T-cell (primary cell): ENCODE measurements at regions not wholly inside any gene's neighbourhood (a gene's known extent, or its start where the extent isn't known, plus 50 kb on each side); places are given as distances from the start of the nearest gene placed in this dataset.

Experiments used
- ATAC-seq, 4 experiments: fragments of 200-7000 bp in 3 of 4; fragments of 150-1000 bp in 1 of 4; cut with Tn5 transposase; replicated peaks in 1 of 4; 1 replicate in 3 of 4; 2 replicates in 1 of 4; pipeline ENCODE4 v1.10.0; 2021; ENCODE audit warnings: moderate library complexity in 3 of 4, mild to moderate bottlenecking in 2 of 4, moderate number of reproducible peaks in 1 of 4
- CTCF ChIA-PET, 2 donors: fragments of 300-600 bp; sonication (Branson Sonifier 250); formaldehyde crosslinking; loops; one replicate each; lab custom pipeline; 2022; ENCODE audit warnings: antibody characterized with exemption in 2 of 2; lab: Charles Lee
- POLR2A ChIA-PET, 2 donors: fragments of 300-600 bp; sonication (Branson Sonifier 250); formaldehyde crosslinking; loops; one replicate each; lab custom pipeline; 2022; ENCODE audit warnings: antibody characterized with exemption in 2 of 2; lab: Charles Lee
- DNase-seq, 35 experiments: peaks; one replicate each; pipeline versions ENCODE4 v3.0.0 to v3.0.0-alpha.2; 2013 to 2023
- H3K27ac ChIP-seq: one replicate; pipeline ENCODE4 v1.5.1; 2013; ENCODE audit warnings: low read length
- H3K27me3 ChIP-seq, 2 experiments: replicated peaks in 1 of 2; 1 replicate in 1 of 2; 2 replicates in 1 of 2; pipeline versions ENCODE4 v1.6.1 to v1.7.0; 2013; ENCODE audit warnings: low read length in 1 of 2, mixed read lengths in 1 of 2; ENCODE audit not compliant: control insufficient read depth in 2 of 2, insufficient read depth in 2 of 2; ENCODE audit errors: extremely low read depth in 1 of 2
- H3K36me3 ChIP-seq, 2 donors: 1 replicate in 1 of 2; 2 replicates in 1 of 2; pipeline versions ENCODE4 v1.6.1 to v1.7.0; 2013; ENCODE audit warnings: low read length in 1 of 2; ENCODE audit not compliant: control insufficient read depth in 2 of 2, insufficient read depth in 1 of 2; ENCODE audit errors: extremely low read depth in 1 of 2
- H3K4me1 ChIP-seq, 2 experiments: 1 replicate in 1 of 2; 2 replicates in 1 of 2; pipeline versions ENCODE4 v1.6.1 to v1.7.0; 2013; ENCODE audit warnings: low read length in 2 of 2, mixed read lengths in 1 of 2; ENCODE audit not compliant: insufficient read depth in 2 of 2, control insufficient read depth in 1 of 2; ENCODE audit errors: extremely low read depth in 1 of 2
- H3K4me3 ChIP-seq, 2 donors: 1 replicate in 1 of 2; 2 replicates in 1 of 2; pipeline versions ENCODE4 v1.5.1 to v1.7.0; 2013; ENCODE audit warnings: mild to moderate bottlenecking in 2 of 2, low read length in 1 of 2, moderate library complexity in 1 of 2; ENCODE audit not compliant: control insufficient read depth in 1 of 2; ENCODE audit errors: extremely low read depth in 1 of 2
- H3K9me3 ChIP-seq: 2 replicates; pipeline ENCODE4 v1.7.0; 2013
- H3K27ac Mint-ChIP-seq, 2 donors: one replicate each; pipeline ENCODE4 v1.8.0; 2020 to 2021; ENCODE audit warnings: mild to moderate bottlenecking in 2 of 2, mixed read lengths in 2 of 2
- H3K27me3 Mint-ChIP-seq, 2 donors: one replicate each; pipeline ENCODE4 v1.8.0; 2021 to 2022; ENCODE audit warnings: mixed read lengths in 2 of 2
- H3K36me3 Mint-ChIP-seq: one replicate; pipeline ENCODE4 v1.8.0; 2021; ENCODE audit warnings: mixed read lengths
- H3K4me1 Mint-ChIP-seq, 3 donors: one replicate each; pipeline ENCODE4 v1.8.0; 2020 to 2022; ENCODE audit warnings: mixed read lengths in 3 of 3, mild to moderate bottlenecking in 1 of 3
- H3K4me3 Mint-ChIP-seq, 3 donors: one replicate each; pipeline ENCODE4 v1.8.0; 2020 to 2022; ENCODE audit warnings: mild to moderate bottlenecking in 3 of 3, mixed read lengths in 3 of 3, moderate library complexity in 3 of 3
- H3K9me3 Mint-ChIP-seq, 3 donors: one replicate each; pipeline ENCODE4 v1.8.0; 2020 to 2022; ENCODE audit warnings: mixed read lengths in 3 of 3
- WGBS: methylation state at CpG from one replicate; pipeline ENCODE4 v1.1.5; 2013; ENCODE audit warnings: missing lambda C conversion rate; ENCODE audit not compliant: insufficient coverage; 5-methylcytosine and 5-hydroxymethylcytosine counted together

DNA sequence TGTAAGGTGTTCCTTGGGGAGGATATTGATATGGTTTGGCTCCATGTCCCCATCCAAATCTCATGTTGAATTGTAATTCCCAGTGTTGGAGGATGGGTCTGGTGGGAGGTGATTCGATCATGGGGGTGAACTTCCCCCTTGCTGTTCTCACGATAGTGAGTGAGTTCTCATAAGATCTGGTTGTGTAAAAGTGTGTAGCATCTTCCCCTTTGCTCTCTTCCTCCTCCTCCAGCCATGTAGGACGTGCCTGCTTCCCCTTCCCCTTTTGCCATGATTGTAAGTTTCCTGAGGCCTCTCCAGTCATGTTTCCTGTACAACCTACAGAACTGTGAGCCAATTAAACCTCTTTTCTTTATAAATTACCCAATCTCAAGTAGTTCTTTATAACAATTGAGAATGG is 458.7 kb downstream of the LPIN1 start:
- WGBS, result no CpG with 5 or more reads among the region's 3 CpGs
- Histone ChIP-seq H3K36me3 (no peaks in the 10 kb centered on the region), H3K9me3 (no peaks in the 10 kb centered on the region), H3K4me3 (no peak overlapping the region), H3K27me3 (no peaks in the 10 kb centered on the region), H3K27ac (no peak overlapping the region), H3K4me1 (no peaks in the 10 kb centered on the region)
- ATAC-seq (no peak), DNase-seq (no peak)
- H3K9me3 Mint-ChIP-seq, result peaks cover 0 to 4% (median 0%) of the 10 kb centered on the region in 3 donors
- no peaks in the 10 kb centered on the region for H3K27me3 Mint-ChIP-seq
- CTCF ChIA-PET, result no interaction called here
- H3K4me3 Mint-ChIP-seq, result no peak overlapping the region
- POLR2A ChIA-PET, result no interaction called here
- H3K36me3 Mint-ChIP-seq, result no peaks in the 10 kb centered on the region
- peaks cover 0 to 8% (median 3%) of the 10 kb centered on the region in 3 donors for H3K4me1 Mint-ChIP-seq
- no peak overlapping the region for H3K27ac Mint-ChIP-seq

DNA sequence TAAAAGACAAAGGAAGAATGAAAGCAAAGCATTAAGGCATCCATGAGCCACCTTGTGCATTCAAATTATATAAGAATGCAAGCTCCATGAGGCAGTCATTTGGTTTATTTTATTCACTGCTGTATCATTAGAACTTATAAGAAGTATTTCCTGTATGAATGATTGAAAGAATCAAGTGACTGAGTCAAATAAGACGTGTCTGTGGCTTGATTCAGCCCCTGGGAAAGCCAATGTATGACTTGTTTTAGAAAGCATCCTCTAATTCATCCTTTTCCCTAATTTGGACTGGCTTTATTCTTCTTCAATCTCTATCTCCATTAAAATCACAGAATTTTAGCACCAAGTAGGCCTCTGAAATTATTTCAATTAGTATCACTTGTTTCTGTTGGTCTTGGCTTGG is 461.1 kb downstream of the LPIN1 start:
- peaks cover 0 to 2% of the 10 kb centered on the region in 2 experiments for H3K27me3 ChIP-seq
- H3K36me3 ChIP-seq, result no peaks in the 10 kb centered on the region
- ChIA-PET CTCF (no interaction called here), POLR2A (no interaction called here)
- no peaks in the 10 kb centered on the region for H3K4me1 ChIP-seq
- no peaks in the 10 kb centered on the region for H3K27me3 Mint-ChIP-seq
- WGBS, result no CpG with 5 or more reads among the region's 1 CpG
- peaks cover 0 to 4% (median 0%) of the 10 kb centered on the region in 3 donors for H3K9me3 Mint-ChIP-seq
- DNase-seq, result no peak
- H3K27ac Mint-ChIP-seq, result no peak overlapping the region
- H3K9me3 ChIP-seq, result no peaks in the 10 kb centered on the region
- H3K27ac ChIP-seq, result no peak overlapping the region
- H3K4me1 Mint-ChIP-seq, result no peaks in the 10 kb centered on the region
- no peaks in the 10 kb centered on the region for H3K36me3 Mint-ChIP-seq
- no peak overlapping the region for H3K4me3 ChIP-seq
- no peak overlapping the region for H3K4me3 Mint-ChIP-seq
- ATAC-seq, result no peak

DNA sequence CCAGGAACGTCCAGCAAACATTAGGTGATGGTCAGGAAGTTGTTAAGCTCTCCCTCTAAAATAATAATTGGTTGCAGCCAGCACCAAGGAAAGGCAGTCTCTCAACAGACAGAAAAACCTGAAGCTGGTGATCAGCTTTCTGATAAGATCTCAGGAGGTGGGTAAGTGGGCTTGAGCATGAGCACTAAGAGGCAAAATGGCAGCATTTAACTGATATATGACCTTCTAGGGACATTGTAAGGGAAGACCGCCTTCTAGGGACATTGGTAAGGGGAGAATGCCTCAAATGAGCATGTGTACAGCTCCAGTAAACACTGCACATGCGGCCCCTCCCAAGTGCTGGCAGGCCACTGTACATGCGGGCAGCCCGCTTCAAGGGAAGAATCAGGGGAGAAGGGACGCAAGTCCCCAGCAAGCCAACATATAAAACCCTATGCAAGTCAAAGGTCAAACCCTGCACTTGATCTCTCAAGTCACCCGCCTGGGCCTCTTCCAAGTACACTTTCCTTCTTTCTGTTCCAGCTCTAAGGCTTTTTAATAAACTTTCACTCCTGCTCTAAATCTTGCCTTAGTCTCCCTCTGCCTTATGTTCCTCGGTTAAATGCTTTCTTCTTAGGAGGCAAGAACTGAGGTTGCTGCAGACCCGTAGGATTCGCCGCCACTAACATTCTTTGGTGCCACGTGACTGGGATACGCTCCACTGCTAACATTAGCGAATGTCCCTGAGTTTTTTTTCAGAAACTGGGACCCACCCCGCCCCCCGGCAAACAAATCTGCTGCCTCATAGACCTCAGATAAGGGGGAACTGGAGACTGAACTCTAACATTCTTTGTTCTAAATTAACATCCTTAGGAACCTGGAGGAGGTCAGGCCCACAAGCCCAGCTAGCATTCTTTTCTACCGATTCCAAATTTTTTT is 463.8 kb downstream of the LPIN1 start:
- Mint-ChIP-seq H3K9me3 (peaks cover 0 to under 1% (median 0%) of the 10 kb centered on the region in 3 donors), H3K36me3 (no peaks in the 10 kb centered on the region), H3K4me3 (no peak overlapping the region), H3K27ac (no peak overlapping the region), H3K4me1 (no peaks in the 10 kb centered on the region), H3K27me3 (no peaks in the 10 kb centered on the region)
- ATAC-seq (no peak), DNase-seq (no peak)
- no peaks in the 10 kb centered on the region for H3K9me3 ChIP-seq
- CTCF ChIA-PET, result interaction anchor here in 1 of 2 donors (0.6 kb wide), 1 partner anchor 11 kb away, joined by 3 read pairs; no protein-coding TSS in a partner anchor
- H3K27me3 ChIP-seq, result peaks cover 0 to 2% of the 10 kb centered on the region in 2 experiments
- no peak overlapping the region for H3K4me3 ChIP-seq
- H3K36me3 ChIP-seq, result no peaks in the 10 kb centered on the region
- no peak overlapping the region for H3K27ac ChIP-seq
- 99% methylated on average over 14 of the region's 17 CpGs for WGBS
- H3K4me1 ChIP-seq, result no peaks in the 10 kb centered on the region
- POLR2A ChIA-PET, result interaction anchor here (0.5 to 0.6 kb wide), 2 partner anchors 13 to 271 kb away, joined by 3 to 4 read pairs; no protein-coding TSS in a partner anchor

DNA sequence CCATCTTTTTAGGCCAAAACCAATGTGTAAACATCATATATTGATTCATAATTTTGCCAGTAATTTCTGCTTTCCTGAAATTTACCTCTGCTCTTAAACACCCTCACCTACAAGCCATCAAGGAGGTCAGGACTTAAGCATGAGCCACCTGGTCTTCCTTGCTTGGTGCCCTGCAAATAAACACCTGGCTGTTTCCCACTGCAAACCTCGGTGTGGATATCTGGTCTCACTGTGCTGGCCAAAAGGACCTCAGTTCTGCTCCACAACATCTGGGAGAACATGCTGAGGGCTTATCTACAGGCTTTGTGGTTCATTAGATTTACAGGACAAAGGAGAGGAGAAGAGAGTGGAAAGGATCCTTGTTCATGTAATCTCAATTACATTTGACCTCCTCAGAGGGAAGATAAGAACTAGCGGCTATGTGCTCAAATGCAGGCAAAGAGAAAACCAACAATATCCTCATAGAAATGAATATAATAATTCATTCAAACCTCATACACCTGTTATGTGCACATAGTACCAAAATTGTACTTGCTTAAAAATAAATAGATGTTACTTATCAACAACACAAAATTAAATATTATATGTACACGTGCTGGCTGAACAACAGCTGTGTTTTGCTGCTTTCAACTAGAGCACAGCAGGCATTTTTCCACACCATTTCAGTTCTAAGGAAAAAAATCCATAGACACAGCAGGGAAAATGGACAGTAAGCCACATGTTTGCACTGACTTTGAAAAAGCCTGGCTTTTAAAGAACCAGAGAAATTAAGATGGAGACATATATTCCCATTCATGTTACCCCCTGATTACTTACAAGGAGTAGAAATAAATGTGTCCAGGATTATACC is 465.1 kb downstream of the LPIN1 start:
- no peak overlapping the region for H3K27ac ChIP-seq
- H3K9me3 Mint-ChIP-seq, result no peaks in the 10 kb centered on the region

DNA sequence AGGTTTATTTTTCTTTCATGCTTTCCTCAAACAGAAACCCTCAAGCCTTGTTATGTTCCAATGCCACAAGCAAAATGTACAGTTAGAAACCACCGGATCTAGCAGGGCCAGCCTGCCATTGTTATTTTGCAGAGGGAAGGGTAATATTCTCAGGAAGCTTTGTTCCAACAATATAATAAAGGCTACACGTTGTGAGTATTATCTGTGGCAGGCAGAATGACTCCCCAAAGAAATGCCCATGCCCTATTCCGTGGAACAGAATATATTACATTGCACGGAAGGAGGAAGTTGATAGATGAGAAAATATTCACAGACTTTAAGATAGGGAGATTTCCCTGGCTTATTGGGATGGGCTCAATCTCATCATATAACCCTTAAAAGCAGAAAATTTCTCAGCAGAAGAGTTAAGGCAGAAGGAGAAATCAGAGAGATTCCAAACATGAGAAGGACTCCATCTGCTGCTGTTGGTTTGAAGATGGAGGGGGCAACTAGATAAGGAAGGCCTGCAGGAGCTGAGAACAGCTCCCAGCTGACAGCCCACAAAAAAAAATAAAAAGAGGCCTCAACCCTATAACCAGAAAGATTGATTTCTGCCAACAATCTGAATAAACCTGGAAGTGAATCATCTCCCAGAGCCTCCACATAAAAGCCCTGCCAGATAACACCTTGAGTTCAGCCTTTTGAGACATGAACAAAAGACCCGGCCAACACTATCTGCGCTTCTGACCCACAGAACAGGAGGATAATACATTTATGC is 466.6 kb downstream of the LPIN1 start:
- POLR2A ChIA-PET, result no interaction called here

More for the DNA sequence above, 465.1 kb downstream of the LPIN1 start:
- Histone ChIP-seq H3K4me1 (no peaks in the 10 kb centered on the region), H3K9me3 (no peaks in the 10 kb centered on the region), H3K4me3 (no peak overlapping the region), H3K27me3 (peaks cover 0 to 2% of the 10 kb centered on the region in 2 experiments), H3K36me3 (no peaks in the 10 kb centered on the region)
- H3K27ac Mint-ChIP-seq, result no peak overlapping the region
- ATAC-seq (no peak), DNase-seq (no peak)
- H3K4me3 Mint-ChIP-seq, result no peak overlapping the region
- ChIA-PET POLR2A (interaction anchor here (0.5 to 0.6 kb wide), 2 partner anchors 12 to 19 kb away, joined by 3 to 4 read pairs; no protein-coding TSS in a partner anchor), CTCF (no interaction called here)
- 83% methylated on average over 1 of the region's 3 CpGs for WGBS
- H3K36me3 Mint-ChIP-seq, result no peaks in the 10 kb centered on the region
- H3K4me1 Mint-ChIP-seq, result no peaks in the 10 kb centered on the region
- H3K27me3 Mint-ChIP-seq, result no peaks in the 10 kb centered on the region

DNA sequence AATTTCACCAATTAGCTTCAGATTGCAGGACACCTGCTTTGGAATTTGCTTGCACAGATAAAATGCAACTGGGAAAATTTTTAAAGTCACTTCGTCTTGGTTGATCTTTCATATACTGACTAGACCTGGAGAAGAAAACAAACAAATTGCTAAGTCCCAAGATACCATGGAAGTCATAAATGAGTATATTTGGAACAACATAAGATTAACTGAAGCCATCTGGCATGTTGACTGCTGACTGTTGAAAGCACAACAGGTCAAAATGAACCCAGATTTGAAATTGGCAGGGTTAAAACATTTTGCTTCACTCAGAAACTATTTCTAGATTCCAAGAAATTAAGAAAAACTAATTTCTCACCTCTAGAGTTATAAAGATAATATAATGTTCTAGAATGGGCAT is 470.7 kb downstream of the LPIN1 start:
- no peaks in the 10 kb centered on the region for H3K27me3 ChIP-seq
- Mint-ChIP-seq H3K4me1 (peaks cover 4 to 12% (median 5%) of the 10 kb centered on the region in 3 donors), H3K4me3 (no peak overlapping the region), H3K36me3 (no peaks in the 10 kb centered on the region), H3K27me3 (no peaks in the 10 kb centered on the region), H3K9me3 (peaks cover 0 to 4% (median 0%) of the 10 kb centered on the region in 3 donors), H3K27ac (no peak overlapping the region)
- no peak overlapping the region for H3K4me3 ChIP-seq
- H3K36me3 ChIP-seq, result no peaks in the 10 kb centered on the region
- ATAC-seq (no peak), DNase-seq (no peak)
- no CpG with 5 or more reads among the region's 1 CpG for WGBS
- no peak overlapping the region for H3K27ac ChIP-seq
- H3K9me3 ChIP-seq, result no peaks in the 10 kb centered on the region
- POLR2A ChIA-PET, result no interaction called here
- no peaks in the 10 kb centered on the region for H3K4me1 ChIP-seq
- CTCF ChIA-PET, result no interaction called here

More for the DNA sequence above, 466.6 kb downstream of the LPIN1 start:
- no CpG with 5 or more reads among the region's 6 CpGs for WGBS
- H3K27ac ChIP-seq, result no peak overlapping the region
- DNase-seq (no peak), ATAC-seq (no peak)
- Mint-ChIP-seq H3K4me1 (peaks cover 0 to 2% (median 0%) of the 10 kb centered on the region in 3 donors), H3K4me3 (no peak overlapping the region), H3K9me3 (no peaks in the 10 kb centered on the region), H3K27ac (no peak overlapping the region), H3K27me3 (no peaks in the 10 kb centered on the region), H3K36me3 (no peaks in the 10 kb centered on the region)
- H3K36me3 ChIP-seq, result no peaks in the 10 kb centered on the region
- H3K9me3 ChIP-seq, result no peaks in the 10 kb centered on the region
- H3K4me3 ChIP-seq, result no peak overlapping the region
- peaks cover 0 to 2% of the 10 kb centered on the region in 2 experiments for H3K27me3 ChIP-seq
- CTCF ChIA-PET, result no interaction called here
- H3K4me1 ChIP-seq, result no peaks in the 10 kb centered on the region
